Nephron progenitor cell (in vitro differentiated cells): ENCODE measurements at regions not wholly inside any gene's neighbourhood (a gene's known extent, or its start where the extent isn't known, plus 50 kb on each side); places are given as distances from the start of the nearest gene placed in this dataset.

Experiments
- DNase-seq: peaks from one replicate; pipeline ENCODE4 v3.0.0; 2021
- H3K27ac Mint-ChIP-seq: 2 replicates; pipeline ENCODE4 v1.8.0; 2021; ENCODE audit warnings: mild to moderate bottlenecking, moderate library complexity, mixed read lengths
- H3K27me3 Mint-ChIP-seq: 2 replicates; pipeline ENCODE4 v1.8.0; 2021; ENCODE audit warnings: mild to moderate bottlenecking, low read depth, mixed read lengths; ENCODE audit not compliant: poor library complexity
- H3K36me3 Mint-ChIP-seq: 2 replicates; pipeline ENCODE4 v1.8.0; 2021; ENCODE audit warnings: low read depth, mixed read lengths
- H3K4me1 Mint-ChIP-seq: 2 replicates; pipeline ENCODE4 v1.8.0; 2021; ENCODE audit warnings: mixed read lengths
- H3K4me3 Mint-ChIP-seq: 2 replicates; pipeline ENCODE4 v1.8.0; 2021; ENCODE audit warnings: mild to moderate bottlenecking, moderate library complexity, mixed read lengths
- H3K9me3 Mint-ChIP-seq: 2 replicates; pipeline ENCODE4 v1.8.0; 2021; ENCODE audit warnings: mild to moderate bottlenecking, moderate library complexity, mixed read lengths
- TF ChIP-seq, protein P1 (sequence below): fragments of 200-600 bp; sonication (generic); IDR thresholded peaks from 2 replicates; pipeline ENCODE4 v1.5.0; 2021; ENCODE audit warnings: antibody characterized with exemption

DNA sequence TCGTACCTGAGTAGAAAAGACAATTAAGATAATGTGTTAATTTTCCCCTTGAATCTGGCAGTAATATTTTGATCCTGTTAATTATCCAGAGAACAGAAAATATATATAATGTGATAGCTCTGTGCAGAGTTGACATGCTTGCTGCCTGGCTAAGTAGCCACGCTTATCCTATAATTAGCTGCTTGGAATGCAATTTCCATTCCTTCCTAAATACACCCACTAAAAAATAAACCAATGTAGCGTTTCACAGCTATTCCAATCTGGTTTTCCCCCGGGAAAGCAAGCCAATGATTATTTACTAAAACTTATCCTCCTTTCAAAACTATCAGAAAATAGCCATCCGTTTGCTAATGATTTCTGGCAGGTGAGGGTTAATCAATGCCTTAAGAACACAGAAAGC is 134.5 kb upstream of the IRX5 start:
- H3K27me3 Mint-ChIP-seq = peaks cover 4% of the 10 kb centered on the region
- DNase-seq = no peak
- TF ChIP-seq, protein P1, sequence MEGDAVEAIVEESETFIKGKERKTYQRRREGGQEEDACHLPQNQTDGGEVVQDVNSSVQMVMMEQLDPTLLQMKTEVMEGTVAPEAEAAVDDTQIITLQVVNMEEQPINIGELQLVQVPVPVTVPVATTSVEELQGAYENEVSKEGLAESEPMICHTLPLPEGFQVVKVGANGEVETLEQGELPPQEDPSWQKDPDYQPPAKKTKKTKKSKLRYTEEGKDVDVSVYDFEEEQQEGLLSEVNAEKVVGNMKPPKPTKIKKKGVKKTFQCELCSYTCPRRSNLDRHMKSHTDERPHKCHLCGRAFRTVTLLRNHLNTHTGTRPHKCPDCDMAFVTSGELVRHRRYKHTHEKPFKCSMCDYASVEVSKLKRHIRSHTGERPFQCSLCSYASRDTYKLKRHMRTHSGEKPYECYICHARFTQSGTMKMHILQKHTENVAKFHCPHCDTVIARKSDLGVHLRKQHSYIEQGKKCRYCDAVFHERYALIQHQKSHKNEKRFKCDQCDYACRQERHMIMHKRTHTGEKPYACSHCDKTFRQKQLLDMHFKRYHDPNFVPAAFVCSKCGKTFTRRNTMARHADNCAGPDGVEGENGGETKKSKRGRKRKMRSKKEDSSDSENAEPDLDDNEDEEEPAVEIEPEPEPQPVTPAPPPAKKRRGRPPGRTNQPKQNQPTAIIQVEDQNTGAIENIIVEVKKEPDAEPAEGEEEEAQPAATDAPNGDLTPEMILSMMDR = no peak
- H3K9me3 Mint-ChIP-seq = peaks cover 22% of the 10 kb centered on the region
- H3K4me3 Mint-ChIP-seq = no peak overlapping the region
- no peaks in the 10 kb centered on the region for H3K36me3 Mint-ChIP-seq
- no peak overlapping the region for H3K27ac Mint-ChIP-seq
- peaks cover 9% of the 10 kb centered on the region for H3K4me1 Mint-ChIP-seq

DNA sequence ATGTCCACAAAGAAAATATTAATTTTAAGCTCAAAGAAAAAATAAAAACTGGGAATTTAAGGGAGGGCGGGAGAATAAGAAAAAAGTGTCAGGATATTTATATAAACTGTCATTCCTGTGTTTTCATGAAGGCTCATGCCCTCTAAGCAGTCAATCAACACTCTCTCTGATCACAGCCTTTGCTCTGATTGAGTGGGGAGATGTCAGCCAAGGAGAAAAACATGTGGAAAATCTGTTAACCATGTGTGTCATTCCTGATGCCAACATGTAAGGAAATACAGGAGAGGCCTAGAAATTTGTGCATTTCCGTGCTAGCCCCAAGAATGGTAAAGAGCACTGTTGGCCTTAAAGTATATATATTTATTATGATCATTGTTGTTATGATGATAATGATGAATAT is 137.9 kb upstream of the IRX5 start:
- Mint-ChIP-seq H3K4me1 (no peaks in the 10 kb centered on the region), H3K4me3 (no peak overlapping the region), H3K36me3 (no peaks in the 10 kb centered on the region), H3K9me3 (peaks cover 14% of the 10 kb centered on the region), H3K27ac (no peak overlapping the region), H3K27me3 (peaks cover 7% of the 10 kb centered on the region)
- TF ChIP-seq, protein P1 = no peak
- no peak for DNase-seq

DNA sequence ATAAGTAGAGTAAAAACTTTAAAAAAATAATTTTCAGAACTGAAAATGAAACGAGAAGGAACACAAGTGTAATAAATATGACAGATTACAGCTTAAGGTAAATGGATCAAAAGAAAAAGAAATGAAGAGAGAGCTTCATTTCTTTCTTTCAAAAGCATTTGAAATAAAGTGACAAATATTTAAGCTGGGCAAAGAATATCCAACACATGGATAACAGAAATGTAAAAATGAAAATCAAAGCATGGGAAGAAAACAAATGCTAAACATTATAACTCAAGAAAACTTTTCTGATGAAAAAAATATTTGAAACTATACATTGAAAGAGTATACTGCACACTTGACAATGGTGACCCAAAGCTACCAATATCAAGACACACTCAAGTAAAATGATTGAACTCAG is 143.6 kb upstream of the IRX5 start:
- no peak overlapping the region for H3K4me3 Mint-ChIP-seq
- H3K4me1 Mint-ChIP-seq = no peaks in the 10 kb centered on the region
- H3K36me3 Mint-ChIP-seq = peaks cover 21% of the 10 kb centered on the region
- H3K9me3 Mint-ChIP-seq = peaks cover 37% of the 10 kb centered on the region
- H3K27me3 Mint-ChIP-seq = peaks cover 13% of the 10 kb centered on the region
- no peak for DNase-seq
- TF ChIP-seq, protein P1 = no peak
- H3K27ac Mint-ChIP-seq = no peak overlapping the region

DNA sequence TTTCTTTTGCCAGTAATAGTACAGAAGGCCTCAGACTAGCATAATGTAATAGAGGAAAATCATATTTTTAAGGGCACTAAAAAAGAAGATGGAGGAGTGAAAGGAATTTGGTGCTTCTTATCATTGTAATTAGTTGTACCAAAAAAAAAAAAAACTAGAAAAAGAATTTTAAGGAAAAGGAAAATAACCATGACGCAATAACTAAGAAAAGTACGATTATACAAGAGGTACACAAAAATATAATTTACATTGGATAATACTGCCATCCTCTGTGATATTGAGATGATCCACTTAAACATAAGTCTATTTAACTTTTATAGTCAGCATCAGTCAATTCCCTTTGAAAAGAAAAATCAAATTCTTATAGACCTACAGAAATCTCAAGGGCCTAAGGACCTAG is 146.7 kb upstream of the IRX5 start:
- H3K4me1 Mint-ChIP-seq = no peaks in the 10 kb centered on the region
- H3K27ac Mint-ChIP-seq = no peak overlapping the region
- H3K36me3 Mint-ChIP-seq = peaks cover 21% of the 10 kb centered on the region
- H3K4me3 Mint-ChIP-seq = no peak overlapping the region
- TF ChIP-seq, protein P1 = no peak
- DNase-seq = no peak
- H3K9me3 Mint-ChIP-seq = peaks cover 47% of the 10 kb centered on the region
- peaks cover 6% of the 10 kb centered on the region for H3K27me3 Mint-ChIP-seq

DNA sequence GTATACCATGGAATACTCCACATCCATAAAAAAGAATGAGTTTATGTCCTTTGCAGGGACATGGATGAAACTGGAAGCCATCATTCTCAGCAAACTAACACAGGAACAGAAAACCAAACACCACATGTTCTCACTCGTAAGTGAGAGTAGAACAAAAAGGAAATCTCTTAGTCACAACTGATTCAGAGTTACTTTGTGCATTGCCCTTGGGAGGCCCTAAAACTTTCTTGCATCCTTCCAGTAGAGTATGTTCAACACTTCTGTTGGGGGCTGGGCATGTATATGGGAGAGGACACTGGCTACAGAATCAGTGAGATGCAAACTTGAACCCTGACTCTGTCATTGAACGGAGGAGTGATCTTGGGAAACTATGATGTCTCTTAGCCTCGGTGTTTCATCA is 147.4 kb upstream of the IRX5 start:
- Mint-ChIP-seq H3K27ac (no peak overlapping the region), H3K9me3 (peaks cover 45% of the 10 kb centered on the region), H3K4me3 (no peak overlapping the region), H3K36me3 (peaks cover 21% of the 10 kb centered on the region), H3K4me1 (no peaks in the 10 kb centered on the region), H3K27me3 (peaks cover 6% of the 10 kb centered on the region)
- DNase-seq = no peak
- TF ChIP-seq, protein P1 = no peak

DNA sequence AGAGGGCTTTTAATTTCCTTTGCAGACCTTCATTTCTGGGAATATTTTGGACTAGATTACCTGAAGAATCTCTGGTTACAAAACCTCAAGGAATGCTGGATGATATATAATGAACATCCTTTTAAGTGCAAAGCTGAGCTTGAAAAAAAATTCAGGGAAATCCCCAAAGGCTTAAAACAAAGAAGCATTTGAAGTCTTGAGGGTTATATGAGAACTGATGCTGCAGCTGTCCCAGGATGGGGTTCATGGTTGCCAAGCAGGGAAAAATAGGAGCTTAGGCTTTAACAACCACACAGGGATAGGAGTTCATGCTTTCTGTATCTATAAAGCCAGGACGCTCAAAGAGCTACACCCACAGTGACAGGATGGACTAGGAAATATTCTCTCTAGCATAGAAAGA is 150.4 kb upstream of the IRX5 start:
- Mint-ChIP-seq H3K4me1 (no peaks in the 10 kb centered on the region), H3K27me3 (peaks cover 9% of the 10 kb centered on the region), H3K36me3 (peaks cover under 1% of the 10 kb centered on the region), H3K4me3 (no peak overlapping the region), H3K9me3 (peaks cover 19% of the 10 kb centered on the region), H3K27ac (no peak overlapping the region)
- no peak for DNase-seq
- TF ChIP-seq, protein P1 = no peak
